Neural cell (in vitro differentiated cells): ENCODE measurements at regions not wholly inside any gene's neighbourhood (a gene's known extent, or its start where the extent isn't known, plus 50 kb on each side); places are given as distances from the start of the nearest gene placed in this dataset.
A peak's percentile ranks its signal among the peaks of the same experiment; 100 is the strongest.

Source experiments
- H2AFZ ChIP-seq: fragments of 200-600, 300-800 bp; sonication (generic), shearing (Covaris generic); 2 replicates; pipeline ENCODE4 v1.6.0; 2014; ENCODE audit warnings: low read depth, mild to moderate bottlenecking, antibody characterized with exemption, low read length, moderate library complexity
- H3F3A ChIP-seq: fragments of 200-600 bp; shearing (Covaris generic); 2 replicates; pipeline ENCODE4 v1.6.1; 2016; ENCODE audit warnings: mild to moderate bottlenecking, moderate library complexity, mixed read lengths, antibody characterized with exemption, low read length; ENCODE audit not compliant: insufficient read depth, poor library complexity, severe bottlenecking
- H3K27ac ChIP-seq: fragments of 200-600, 300-800 bp; sonication (generic), shearing (Covaris generic); 2 replicates; pipeline ENCODE4 v1.5.1; 2014; ENCODE audit warnings: mild to moderate bottlenecking, low read length, moderate library complexity
- H3K27me3 ChIP-seq: fragments of 300-800, 200-600 bp; sonication (generic), shearing (Covaris generic); 2 replicates; pipeline ENCODE4 v1.6.0; 2014; ENCODE audit warnings: mild to moderate bottlenecking, low read depth, low read length, moderate library complexity; ENCODE audit not compliant: insufficient read depth
- H3K36me3 ChIP-seq: fragments of 300-800, 200-600 bp; sonication (generic), shearing (Covaris generic); 2 replicates; pipeline ENCODE4 v1.5.1; 2014; ENCODE audit warnings: mild to moderate bottlenecking, antibody characterized with exemption, low read length, moderate library complexity; ENCODE audit not compliant: insufficient read depth
- H3K4me2 ChIP-seq: fragments of 300-800, 200-600 bp; sonication (generic), shearing (Covaris generic); 2 replicates; pipeline ENCODE4 v1.6.0; 2014; ENCODE audit warnings: mild to moderate bottlenecking, low read length
- H3K4me3 ChIP-seq: fragments of 300-800, 200-600 bp; sonication (generic), shearing (Covaris generic); 2 replicates; pipeline ENCODE4 v1.5.1; 2014; ENCODE audit warnings: mild to moderate bottlenecking, low read length, moderate library complexity
- H3K79me2 ChIP-seq: fragments of 200-600 bp; shearing (Covaris generic); replicated peaks from 2 replicates; pipeline ENCODE4 v1.6.0; 2014; ENCODE audit warnings: mild to moderate bottlenecking, low read length, moderate library complexity; ENCODE audit not compliant: insufficient read depth
- H3K9ac ChIP-seq: fragments of 300-800, 200-600 bp; sonication (generic), shearing (Covaris generic); 2 replicates; pipeline ENCODE4 v1.6.1; 2016; ENCODE audit warnings: mild to moderate bottlenecking, low read length, mixed read lengths
- H3K9me2 ChIP-seq: fragments of 200-600 bp; shearing (Covaris generic); 2 replicates; pipeline ENCODE4 v1.6.1; 2016; ENCODE audit warnings: mild to moderate bottlenecking, low read length, mixed read lengths; ENCODE audit not compliant: insufficient read depth
- H3K9me3 ChIP-seq: fragments of 200-600, 300-800 bp; sonication (generic), shearing (Covaris generic); 2 replicates; pipeline ENCODE4 v1.6.1; 2016; ENCODE audit warnings: mild to moderate bottlenecking, mixed run types, low read length, moderate library complexity, mixed read lengths
- H4K20me1 ChIP-seq: fragments of 200-600 bp; shearing (Covaris generic); 2 replicates; pipeline ENCODE4 v1.6.1; 2016; ENCODE audit warnings: mild to moderate bottlenecking, mixed run types; ENCODE audit not compliant: insufficient read depth
- CTCF ChIP-seq: fragments of 450-650 bp; IDR thresholded peaks from 2 replicates; pipeline ENCODE4 v1.5.1; 2014; ENCODE audit warnings: antibody characterized with exemption, mild to moderate bottlenecking, moderate library complexity; ENCODE audit not compliant: poor library complexity, severe bottlenecking
- EP300 ChIP-seq: fragments of 450-650 bp; conservative IDR thresholded peaks from 2 replicates; pipeline ENCODE4 v1.6.1; 2014; ENCODE audit warnings: antibody characterized with exemption, mild to moderate bottlenecking, moderate library complexity; ENCODE audit not compliant: poor library complexity, severe bottlenecking
- EZH2 ChIP-seq: fragments of 200-600, 300-800 bp; shearing (Covaris generic), sonication (generic); IDR thresholded peaks from 2 replicates; pipeline ENCODE4 v1.6.1; 2014; ENCODE audit warnings: antibody characterized with exemption, low read length, borderline replicate concordance, mild to moderate bottlenecking; ENCODE audit not compliant: insufficient read depth, poor library complexity, severe bottlenecking
- MXI1 ChIP-seq: fragments of 450-650 bp; conservative IDR thresholded peaks from 2 replicates; pipeline ENCODE4 v1.6.1; 2014; ENCODE audit warnings: antibody characterized with exemption, mild to moderate bottlenecking; ENCODE audit not compliant: poor library complexity, severe bottlenecking
- POLR2AphosphoS5 ChIP-seq: IDR thresholded peaks from 2 replicates; pipeline ENCODE4 v1.6.1; 2012
- RAD21 ChIP-seq: fragments of 450-650 bp; conservative IDR thresholded peaks from 2 replicates; pipeline ENCODE4 v1.6.1; 2014; ENCODE audit warnings: antibody characterized with exemption, mild to moderate bottlenecking, moderate library complexity
- REST ChIP-seq: IDR thresholded peaks from 2 replicates; pipeline ENCODE4 v1.6.1; 2012; ENCODE audit warnings: borderline replicate concordance
- SMC3 ChIP-seq: fragments of 450-650 bp; conservative IDR thresholded peaks from 2 replicates; pipeline ENCODE4 v1.6.1; 2014; ENCODE audit warnings: antibody characterized with exemption, mild to moderate bottlenecking, moderate library complexity; ENCODE audit not compliant: poor library complexity
- TAF1 ChIP-seq: IDR thresholded peaks from 2 replicates; pipeline ENCODE4 v1.6.1; 2012; ENCODE audit warnings: low read depth

GRCh38 chr1:219812086-219812485, 116.3 kb downstream of the SLC30A10 start:
- TF ChIP-seq RAD21 (no peak), SMC3 (no peak), POLR2AphosphoS5 (no peak), MXI1 (no peak), REST (no peak), TAF1 (no peak), EP300 (no peak), CTCF (no peak), EZH2 (no peak)
- H3K4me3 ChIP-seq: no peak overlapping the region
- no peak overlapping the region for H3K4me2 ChIP-seq
- no peaks in the 10 kb centered on the region for H3K9me3 ChIP-seq
- H4K20me1 ChIP-seq: no peaks in the 10 kb centered on the region
- peak overlapping the region; percentile 5 for H2AFZ ChIP-seq
- H3K9me2 ChIP-seq: no peaks in the 10 kb centered on the region
- no peaks in the 10 kb centered on the region for H3K79me2 ChIP-seq
- H3F3A ChIP-seq: no peaks in the 10 kb centered on the region
- H3K36me3 ChIP-seq: no peaks in the 10 kb centered on the region
- no peak overlapping the region for H3K9ac ChIP-seq
- H3K27ac ChIP-seq: no peak overlapping the region
- H3K27me3 ChIP-seq: no peaks in the 10 kb centered on the region

- no peaks in the 10 kb centered on the region for H3K27me3 ChIP-seq
- H3F3A ChIP-seq: no peaks in the 10 kb centered on the region
- no peak overlapping the region for H3K27ac ChIP-seq
- no peaks in the 10 kb centered on the region for H3K9me2 ChIP-seq
- no peaks in the 10 kb centered on the region for H4K20me1 ChIP-seq
- H3K9me3 ChIP-seq: no peaks in the 10 kb centered on the region
- H3K79me2 ChIP-seq: no peaks in the 10 kb centered on the region
- no peak overlapping the region for H3K9ac ChIP-seq
- no peak overlapping the region for H3K4me2 ChIP-seq
- no peak for TF ChIP-seq MXI1
- no peak for TF ChIP-seq SMC3
- TF ChIP-seq RAD21: no peak
- H3K36me3 ChIP-seq: no peaks in the 10 kb centered on the region
- no peak overlapping the region for H3K4me3 ChIP-seq
- H2AFZ ChIP-seq: no peak overlapping the region
Observed at GRCh38 chr1:219810451-219810850, 117.9 kb downstream of the SLC30A10 start.

GRCh38 chr1:219808790-219809189, 119.6 kb downstream of the SLC30A10 start:
- Histone ChIP-seq H3K9me2 (no peaks in the 10 kb centered on the region), H3K9ac (no peak overlapping the region), H3K27ac (no peak overlapping the region), H3K4me2 (no peak overlapping the region), H2AFZ (no peak overlapping the region), H3K4me3 (no peak overlapping the region), H4K20me1 (no peaks in the 10 kb centered on the region), H3K9me3 (no peaks in the 10 kb centered on the region), H3K36me3 (no peaks in the 10 kb centered on the region), H3K27me3 (no peaks in the 10 kb centered on the region), H3K79me2 (no peaks in the 10 kb centered on the region), H3F3A (no peaks in the 10 kb centered on the region)
- TF ChIP-seq TAF1 (no peak), EP300 (no peak), POLR2AphosphoS5 (no peak), REST (no peak), EZH2 (no peak), SMC3 (no peak), MXI1 (no peak), RAD21 (no peak), CTCF (no peak)
